22Rv1 (cell line): ENCODE measurements at regions not wholly inside any gene's neighbourhood (a gene's known extent, or its start where the extent isn't known, plus 50 kb on each side); places are given as distances from the start of the nearest gene placed in this dataset.
A peak's percentile ranks its signal among the peaks of the same experiment; 100 is the strongest.
"Not testable (repeated sequence)": the region's sequence is repeated elsewhere in the genome, so short reads cannot be mapped to it uniquely, and the experiment has no call there.

Experiments used
- H3K27ac ChIP-seq: fragments of 450-650 bp; 2 replicates; pipeline ENCODE4 v1.5.1; 2017
- CTCF ChIP-seq: fragments of 450-650 bp; IDR thresholded peaks from 2 replicates; pipeline ENCODE4 v1.5.1; 2017; ENCODE audit warnings: mild to moderate bottlenecking
- ZFX ChIP-seq: fragments of 450-650 bp; IDR thresholded peaks from 2 replicates; pipeline ENCODE4 v1.6.1; 2017; ENCODE audit warnings: antibody characterized with exemption, borderline replicate concordance

DNA sequence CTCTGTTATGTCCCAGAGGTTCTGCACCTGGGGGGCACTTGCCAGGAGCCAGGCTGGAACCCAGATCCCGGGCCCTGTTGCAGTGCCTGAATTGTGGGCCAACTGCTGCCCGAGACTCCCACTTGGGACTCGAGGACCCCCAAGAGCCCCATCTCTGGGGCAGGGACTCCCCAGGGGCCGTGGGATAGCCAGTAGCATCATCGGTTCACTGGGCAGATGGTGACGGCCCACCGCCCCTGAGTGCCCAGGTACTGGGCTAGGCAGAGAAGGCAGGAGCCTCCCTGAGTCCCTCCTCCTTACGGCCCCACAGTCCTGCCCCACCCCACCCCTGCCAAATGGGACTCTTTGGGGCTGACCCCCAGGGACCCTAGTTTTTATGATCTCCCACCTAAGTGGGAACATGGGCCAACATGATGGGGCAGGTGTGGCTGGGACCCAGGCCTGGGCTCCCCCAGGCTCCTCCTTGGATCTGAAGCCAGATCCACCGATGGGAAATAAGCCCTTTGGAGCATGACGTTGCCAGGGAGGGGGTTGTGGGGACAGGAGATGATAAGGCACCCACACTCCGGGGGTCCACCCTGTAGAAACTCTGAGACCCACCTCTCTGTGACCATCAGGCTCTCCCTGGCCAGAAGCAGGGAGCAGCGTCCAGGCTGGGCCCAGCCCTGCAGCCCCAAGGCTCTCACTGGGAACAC, 94.5 kb upstream of the FGF3 start:
- H3K27ac ChIP-seq: no peak overlapping the region
- TF ChIP-seq CTCF: no peak
- no peak for TF ChIP-seq ZFX

DNA sequence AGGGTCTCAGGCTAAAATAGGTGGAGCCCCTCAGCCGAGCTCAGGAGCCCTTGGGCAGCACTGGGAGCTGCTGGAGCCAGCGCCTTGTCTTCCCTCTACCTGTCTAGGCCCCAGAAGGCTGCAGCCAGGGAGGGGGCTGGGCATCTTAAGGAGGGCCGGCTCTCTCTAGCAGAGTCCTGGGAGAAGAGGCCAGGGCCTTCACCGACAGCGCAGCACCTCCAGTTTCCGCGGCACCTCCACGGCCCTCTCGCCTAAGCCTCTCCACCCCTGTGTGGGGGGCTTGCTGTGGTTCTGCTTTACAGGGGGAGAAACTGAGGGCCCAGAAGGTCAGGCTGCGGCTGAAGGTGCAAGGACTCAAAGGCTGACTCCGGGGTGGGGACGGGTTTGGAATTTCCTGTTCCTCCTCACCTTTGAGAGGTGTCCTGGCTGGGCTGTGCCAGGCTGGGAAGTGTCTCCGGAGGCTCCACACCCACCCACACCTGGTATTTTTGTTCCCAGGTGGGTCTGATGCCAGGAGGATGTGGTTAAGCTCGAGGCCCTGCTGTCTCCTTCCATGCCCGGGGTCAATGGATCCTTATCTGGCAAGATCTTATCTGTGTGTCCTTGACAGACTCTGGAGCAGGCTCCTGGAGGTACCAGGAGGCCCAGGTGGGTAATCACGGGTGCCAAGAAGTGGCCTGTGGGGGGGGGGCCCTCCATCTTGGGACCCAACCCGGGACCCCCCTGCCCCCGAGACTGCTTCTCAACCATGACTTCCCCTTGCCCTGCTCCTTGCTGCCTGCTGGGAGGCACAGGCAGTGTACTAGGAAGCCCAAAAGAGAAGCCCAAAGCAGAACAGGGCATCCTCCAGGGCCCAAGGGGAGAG, 95.3 kb upstream of the FGF3 start:
- H3K27ac ChIP-seq: no peak overlapping the region
- TF ChIP-seq CTCF (no peak), ZFX (no peak)

- H3K27ac ChIP-seq: no peak overlapping the region
- TF ChIP-seq CTCF: no peak
- TF ChIP-seq ZFX: no peak
These were observed 95.9 kb upstream of the FGF3 start for GRCh38 chr11:69915151-69915500.

- no peak overlapping the region for H3K27ac ChIP-seq
- TF ChIP-seq CTCF: peak; percentile 93
- no peak for TF ChIP-seq ZFX
These were observed 96.5 kb upstream of the FGF3 start for GRCh38 chr11:69915501-69916250.

GRCh38 chr11:69916251-69916649, 97.0 kb upstream of the FGF3 start:
- H3K27ac ChIP-seq: not testable (repeated sequence)

- H3K27ac ChIP-seq: no peak overlapping the region
- TF ChIP-seq ZFX (no peak), CTCF (no peak)
These were observed 97.7 kb upstream of the FGF3 start for GRCh38 chr11:69916806-69917387.

GRCh38 chr11:69917529-69917928, 98.3 kb upstream of the FGF3 start:
- H3K27ac ChIP-seq: no peak overlapping the region
- no peak for TF ChIP-seq CTCF
